AG09309 (cell line): ENCODE measurements at regions not wholly inside any gene's neighbourhood (a gene's known extent, or its start where the extent isn't known, plus 50 kb on each side); places are given as distances from the start of the nearest gene placed in this dataset.

Source experiments
- DNase-seq: peaks from one replicate; pipeline ENCODE4 v3.0.0-alpha.2; 2010; ENCODE audit warnings: low read depth
- H3K4me3 ChIP-seq: 2 replicates; pipeline ENCODE4 v1.5.1; 2011; ENCODE audit warnings: mild to moderate bottlenecking, low read depth, low read length, moderate library complexity; ENCODE audit not compliant: control insufficient read depth
- CTCF ChIP-seq: IDR thresholded peaks from 2 replicates; pipeline ENCODE4 v1.5.1; 2011; ENCODE audit warnings: mild to moderate bottlenecking, low read depth, low read length, inconsistent platforms; ENCODE audit not compliant: insufficient read depth, control insufficient read depth; ENCODE audit errors: missing control alignments

DNA sequence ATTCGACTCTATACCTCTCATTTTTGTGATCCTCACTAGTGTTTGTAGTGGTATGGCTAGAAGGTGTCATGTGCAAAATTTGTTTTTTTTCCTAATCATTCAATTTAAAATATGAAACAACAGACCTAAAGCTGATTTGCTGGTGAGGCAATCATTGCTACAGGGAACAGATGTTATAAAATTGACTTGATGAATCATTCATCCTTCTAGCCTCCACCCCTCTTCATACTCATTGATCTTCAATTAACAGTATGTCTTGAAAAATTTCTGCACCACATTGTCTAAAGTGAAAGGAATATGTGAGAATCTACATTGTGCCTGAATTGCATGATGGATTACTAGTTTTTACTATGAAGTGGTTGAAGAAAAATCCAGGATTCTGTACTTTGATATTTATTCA lies 349.0 kb upstream of the NAV3 start:
- no peak for TF ChIP-seq CTCF
- DNase-seq = no peak
- H3K4me3 ChIP-seq = no peak overlapping the region

DNA sequence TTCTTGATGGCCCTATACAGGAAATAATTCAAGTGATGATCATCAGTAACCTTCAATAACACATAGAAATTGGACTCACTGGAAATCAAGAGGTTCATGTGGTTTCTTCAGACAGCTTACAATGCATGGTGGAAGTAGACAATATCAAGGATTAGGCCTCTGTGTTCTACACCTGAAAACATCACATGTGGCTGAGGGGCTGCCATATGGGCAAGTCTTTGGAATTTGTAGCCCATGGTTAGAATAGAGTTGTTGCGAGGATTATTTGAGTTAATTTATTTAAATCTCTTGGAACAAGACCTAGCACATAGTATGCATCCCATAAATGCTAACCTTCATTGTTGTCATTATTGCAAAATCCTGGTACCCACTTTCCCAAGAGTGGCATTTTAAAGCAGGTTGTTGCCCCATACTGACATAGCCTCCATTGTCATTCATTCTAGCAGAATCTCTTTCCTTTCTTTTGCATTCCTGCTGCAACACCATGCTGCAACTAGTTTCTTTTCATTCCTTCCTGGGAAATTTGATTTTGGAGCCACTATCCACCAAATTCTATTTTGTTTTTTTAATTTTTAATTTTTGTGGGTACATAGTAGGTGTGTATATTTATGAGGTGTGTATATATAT lies 352.7 kb upstream of the NAV3 start:
- no peak overlapping the region for H3K4me3 ChIP-seq

GRCh38 chr12:77471801-77472200 lies 358.9 kb upstream of the NAV3 start:
- no peak overlapping the region for H3K4me3 ChIP-seq
- no peak for DNase-seq
- TF ChIP-seq CTCF = no peak

More for the DNA sequence above, 352.7 kb upstream of the NAV3 start:
- TF ChIP-seq CTCF = no peak
- no peak for DNase-seq

DNA sequence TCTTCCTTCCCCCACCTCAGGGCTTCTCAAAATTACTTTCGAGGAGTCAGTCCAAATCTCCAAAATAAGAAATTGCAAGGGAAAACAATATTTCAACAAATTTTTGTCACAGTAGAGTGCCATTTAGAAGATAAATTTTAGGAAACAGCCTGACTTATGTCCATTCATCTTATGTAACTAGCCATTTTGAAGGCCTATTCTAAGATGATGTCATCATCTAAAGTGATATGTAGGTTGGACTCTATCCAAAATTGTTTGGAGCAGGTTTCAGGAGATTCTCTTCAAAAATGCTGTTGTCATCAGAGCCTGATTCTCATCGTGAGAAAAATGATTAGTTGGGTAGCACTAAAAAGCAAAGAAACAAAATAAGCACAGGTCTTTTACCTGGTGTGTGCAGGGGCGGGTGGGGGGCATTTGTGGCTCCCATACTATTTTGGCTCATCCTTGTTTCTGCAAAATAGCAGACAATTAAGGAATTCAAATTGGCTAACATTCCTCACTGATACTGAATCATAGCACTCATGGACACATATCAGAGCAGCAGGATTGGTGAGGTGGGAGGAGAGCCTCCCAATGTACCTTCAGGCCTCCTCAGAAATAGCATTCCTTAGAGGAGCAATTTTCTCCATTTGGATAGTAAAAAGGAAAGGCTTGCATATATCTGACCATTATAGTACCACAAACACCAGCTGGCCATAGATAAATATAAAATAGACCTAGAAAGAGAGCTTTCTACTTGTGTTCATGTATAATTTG lies 360.9 kb upstream of the NAV3 start:
- TF ChIP-seq CTCF = no peak
- no peak for DNase-seq
- H3K4me3 ChIP-seq = no peak overlapping the region

DNA sequence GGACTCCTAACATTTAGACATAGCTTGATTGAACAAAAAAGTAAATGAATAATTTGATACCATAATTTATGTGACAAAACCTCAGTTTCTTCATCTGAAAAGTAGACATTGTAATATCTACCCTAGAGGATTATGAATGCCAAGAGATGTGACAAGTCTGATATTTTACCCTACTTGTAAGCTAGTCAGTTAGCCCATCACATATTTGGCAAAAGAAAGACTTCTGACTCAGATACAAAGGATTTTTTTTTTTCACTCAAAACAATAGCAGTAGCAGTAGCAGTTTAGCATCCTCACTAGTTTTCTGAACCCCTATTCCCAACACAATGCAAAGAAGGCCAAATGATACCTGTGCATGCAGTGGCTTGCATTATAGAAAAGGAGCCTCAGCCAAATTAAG lies 377.3 kb upstream of the E2F7 start:
- peak; percentile 3 for DNase-seq
- no peak overlapping the region for H3K4me3 ChIP-seq
- no peak for TF ChIP-seq CTCF

- DNase-seq = no peak
- TF ChIP-seq CTCF = no peak
- no peak overlapping the region for H3K4me3 ChIP-seq
Observed at GRCh38 chr12:77439749-77440148, 374.4 kb upstream of the E2F7 start.
